GM08714 (cell line): ENCODE measurements at regions not wholly inside any gene's neighbourhood (a gene's known extent, or its start where the extent isn't known, plus 50 kb on each side); places are given as distances from the start of the nearest gene placed in this dataset.

Source experiments
- H3K4me3 ChIP-seq: fragments of 200-500 bp; sonication (Bioruptor generic); 2 replicates; pipeline ENCODE4 v1.5.1; 2014; ENCODE audit warnings: mild to moderate bottlenecking, low read length, inconsistent platforms
- ZNF274 ChIP-seq: IDR thresholded peaks from 2 replicates; pipeline ENCODE4 v1.6.1; 2012; ENCODE audit warnings: mild to moderate bottlenecking, low read depth, low read length

- H3K4me3 ChIP-seq = no peak overlapping the region
- TF ChIP-seq ZNF274 = no peak
These were observed 682.3 kb downstream of the TRIML1 start for GRCh38 chr4:188821500-188821899.

- no peak for TF ChIP-seq ZNF274
- no peak overlapping the region for H3K4me3 ChIP-seq
These were observed 683.5 kb downstream of the TRIML1 start for GRCh38 chr4:188822698-188823097.

DNA sequence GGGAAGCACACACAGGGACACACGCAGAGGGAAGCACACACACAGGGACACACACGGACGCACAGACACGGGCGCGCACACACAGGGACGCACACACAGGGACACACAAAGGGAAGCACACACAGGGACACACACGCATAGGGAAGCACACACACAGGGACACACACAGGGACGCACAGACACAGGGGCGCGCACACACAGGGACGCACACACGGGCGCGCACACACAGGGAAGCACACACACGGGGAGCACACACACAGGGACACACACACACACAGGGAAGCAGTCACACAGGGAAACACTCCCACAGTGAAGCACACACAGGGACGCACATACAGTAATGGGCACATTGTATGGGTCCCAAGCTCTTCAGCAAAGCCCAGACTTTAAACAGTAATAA is 685.3 kb downstream of the TRIML1 start:
- H3K4me3 ChIP-seq = no peak overlapping the region
- TF ChIP-seq ZNF274 = no peak

GRCh38 chr4:188826393-188826792 is 687.2 kb downstream of the TRIML1 start:
- H3K4me3 ChIP-seq = no peak overlapping the region
- TF ChIP-seq ZNF274 = no peak

GRCh38 chr4:188839704-188840103 is 700.5 kb downstream of the TRIML1 start:
- no peak overlapping the region for H3K4me3 ChIP-seq
- TF ChIP-seq ZNF274 = no peak

DNA sequence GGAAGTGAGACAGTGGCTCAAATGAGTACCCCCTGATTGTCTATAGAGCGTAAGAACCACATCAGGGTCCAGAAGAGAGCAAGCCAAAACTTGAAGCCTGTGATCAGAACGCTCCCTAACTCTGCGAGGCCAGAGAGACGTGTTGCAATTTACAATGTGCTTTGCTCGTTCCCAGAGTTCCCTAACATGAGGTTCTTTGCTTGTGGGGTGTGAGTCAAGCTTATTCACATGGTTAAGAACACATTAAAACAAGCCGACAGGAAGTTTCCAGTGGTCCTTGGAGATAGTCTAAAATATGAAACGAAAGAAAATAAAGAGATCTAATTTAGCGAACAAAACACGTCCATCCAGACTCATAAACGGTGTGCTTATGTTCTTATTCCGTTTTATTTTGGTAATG is 702.3 kb downstream of the TRIML1 start:
- no peak overlapping the region for H3K4me3 ChIP-seq
- TF ChIP-seq ZNF274 = no peak

GRCh38 chr4:188854436-188854835 is 715.2 kb downstream of the TRIML1 start:
- H3K4me3 ChIP-seq = no peak overlapping the region
- TF ChIP-seq ZNF274 = no peak

GRCh38 chr4:188858696-188859095 is 719.5 kb downstream of the TRIML1 start:
- no peak for TF ChIP-seq ZNF274
- H3K4me3 ChIP-seq = no peak overlapping the region

DNA sequence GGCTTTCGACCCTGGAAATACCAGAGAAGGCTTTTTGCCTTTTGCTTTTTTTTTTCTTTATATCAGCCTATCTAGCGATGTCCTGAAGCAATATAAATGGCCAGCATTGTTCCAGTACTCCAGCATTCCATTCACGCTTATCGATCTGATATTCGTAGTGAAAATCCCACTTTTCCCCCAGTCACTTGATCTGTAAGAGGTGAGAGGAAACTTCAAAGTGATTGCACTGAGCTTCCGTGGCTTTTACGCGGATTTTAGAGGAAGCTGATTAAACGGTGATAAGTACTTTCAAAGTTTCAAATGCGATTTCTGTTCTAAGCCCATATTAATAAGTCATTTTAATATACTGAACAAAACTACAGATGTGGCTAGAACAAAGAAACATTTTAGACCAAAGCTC is 725.5 kb downstream of the TRIML1 start:
- no peak overlapping the region for H3K4me3 ChIP-seq
- TF ChIP-seq ZNF274 = no peak

GRCh38 chr4:188867796-188868195 is 728.6 kb downstream of the TRIML1 start:
- H3K4me3 ChIP-seq = no peak overlapping the region
- TF ChIP-seq ZNF274 = no peak

- H3K4me3 ChIP-seq = no peak overlapping the region
These were observed 730.3 kb downstream of the TRIML1 start for GRCh38 chr4:188869581-188869980.

DNA sequence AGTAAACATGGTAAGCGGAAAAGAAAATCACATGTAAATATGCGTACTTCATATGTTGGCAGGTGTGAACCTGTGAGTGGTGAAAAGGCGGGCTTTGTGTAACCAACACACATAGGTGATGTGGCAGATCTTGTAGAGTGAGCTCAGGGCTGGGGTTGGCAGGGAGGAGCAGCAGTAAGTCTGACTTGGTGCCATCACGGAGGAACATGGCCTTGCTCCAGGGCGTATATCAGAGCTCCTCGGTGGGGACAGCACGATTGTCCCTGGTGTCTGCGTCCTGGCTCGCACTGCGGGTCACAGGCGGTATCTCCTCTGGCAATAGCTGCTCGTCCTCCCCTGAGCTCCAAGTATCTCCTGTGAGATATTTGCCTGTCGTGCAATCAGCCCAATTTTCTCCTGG is 733.6 kb downstream of the TRIML1 start:
- H3K4me3 ChIP-seq = no peak overlapping the region
- TF ChIP-seq ZNF274 = no peak

More at GRCh38 chr4:188869581-188869980, 730.3 kb downstream of the TRIML1 start:
- no peak for TF ChIP-seq ZNF274

- TF ChIP-seq ZNF274 = no peak
- H3K4me3 ChIP-seq = no peak overlapping the region
These were observed 737.6 kb downstream of the TRIML1 start for GRCh38 chr4:188876881-188877280.

GRCh38 chr4:188879598-188879997 is 740.4 kb downstream of the TRIML1 start:
- H3K4me3 ChIP-seq = no peak overlapping the region
- no peak for TF ChIP-seq ZNF274

- no peak overlapping the region for H3K4me3 ChIP-seq
- TF ChIP-seq ZNF274 = no peak
These were observed 748.7 kb downstream of the TRIML1 start for GRCh38 chr4:188887905-188888304.

DNA sequence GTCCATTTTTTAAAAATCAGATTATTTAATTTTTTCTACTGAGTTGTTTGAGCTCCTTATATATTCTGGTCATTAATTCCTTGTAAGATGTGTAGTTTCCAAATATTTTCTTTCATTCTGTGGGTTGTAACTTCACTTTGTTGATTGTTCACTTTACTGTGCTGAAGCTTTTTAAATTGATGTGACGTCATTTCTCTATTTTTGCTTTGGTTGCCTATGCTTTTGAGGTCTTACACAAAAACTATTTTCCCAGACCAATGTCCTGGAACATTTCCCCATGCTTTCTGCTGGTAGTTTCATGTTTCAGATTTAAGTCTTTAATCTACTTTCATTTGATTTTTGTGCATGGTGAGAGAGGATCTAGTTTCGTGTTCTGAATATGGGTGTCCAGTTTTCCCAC is 753.6 kb downstream of the TRIML1 start:
- no peak for TF ChIP-seq ZNF274
- H3K4me3 ChIP-seq = no peak overlapping the region
